ENCODE measurements at regions not wholly inside any gene's neighbourhood (a gene's known extent, or its start where the extent isn't known, plus 50 kb on each side); places are given as distances from the start of the nearest gene placed in this dataset.

DNA sequence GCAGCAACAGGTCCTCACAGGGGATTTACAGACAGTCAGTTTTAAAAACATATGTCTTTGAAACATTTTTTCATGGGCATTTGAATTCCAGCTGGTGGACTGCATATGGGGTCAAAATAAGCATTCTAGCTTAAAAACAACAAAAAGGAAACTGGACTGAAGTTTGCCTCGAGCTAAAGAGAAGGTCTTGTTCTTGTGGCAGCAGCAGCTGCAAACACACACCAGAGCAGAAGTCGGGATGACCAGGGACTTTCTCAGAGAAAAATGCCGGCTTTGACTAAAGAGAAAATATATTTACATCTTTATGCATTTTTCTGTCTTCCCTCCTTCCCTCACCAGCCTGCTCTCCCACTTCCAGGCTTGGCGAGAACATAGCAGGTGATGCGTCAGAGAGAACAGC lies 361.4 kb downstream of the CXCL12 start:
- H3K27ac ChIP-seq: no peak overlapping the region
- TF ChIP-seq Cebpa-rat (IDR thresholded peaks at IDR 0.05): no peak

DNA sequence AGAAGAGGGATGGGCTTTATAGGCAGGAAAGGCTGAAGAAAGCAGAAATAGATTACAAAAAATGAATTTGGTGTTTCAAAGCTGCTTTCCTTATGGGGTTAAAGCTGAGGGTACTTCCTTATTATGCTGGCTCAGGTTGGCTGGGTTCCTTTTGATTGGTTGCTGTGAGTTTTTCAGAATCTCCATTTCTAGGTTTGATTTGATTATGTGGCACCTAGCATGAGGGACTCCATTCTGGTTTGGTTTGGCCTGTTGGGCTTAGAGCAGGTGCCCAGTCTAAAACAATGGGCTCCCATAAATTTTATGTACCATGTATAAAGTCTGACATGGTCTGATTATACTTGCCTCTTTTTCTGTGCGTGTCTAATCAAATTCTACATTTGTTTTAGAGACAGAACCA lies 362.7 kb downstream of the CXCL12 start:
- no peak overlapping the region for H3K4me3 ChIP-seq
- no peaks in the 10 kb centered on the region for H3K36me3 ChIP-seq
- H3K27ac ChIP-seq: no peak overlapping the region
- H3K4me1 ChIP-seq: peaks cover 0 to 21% (median 0%) of the 10 kb centered on the region in 10 experiments; a peak in 5 of 20 replicates
- H3K4me2 ChIP-seq: no peak overlapping the region
- no peaks in the 10 kb centered on the region for H3K27me3 ChIP-seq
- H3K9me3 ChIP-seq (replicated peaks in 1 of 11): peaks cover 0 to 16% (median 4%) of the 10 kb centered on the region in 11 experiments; a peak in 8 of 22 replicates
- no peaks in the 10 kb centered on the region for H4K20me1 ChIP-seq
- TF ChIP-seq Cebpa-rat (IDR thresholded peaks at IDR 0.05): no peak
- H3K9ac ChIP-seq: no peak overlapping the region

More for the DNA sequence above, 361.4 kb downstream of the CXCL12 start:
- peaks cover 0 to 13% (median 0%) of the 10 kb centered on the region in 10 experiments; a peak in 2 of 20 replicates for H3K4me1 ChIP-seq
- H4K20me1 ChIP-seq: no peaks in the 10 kb centered on the region
- H3K4me2 ChIP-seq: 0 out of 22 replicates have a peak overlapping the region, but pooled peaks of 1 of the 11 experiments have one; percentile 4
- no peak overlapping the region for H3K4me3 ChIP-seq
- no peak overlapping the region for H3K9ac ChIP-seq
- H3K9me3 ChIP-seq (replicated peaks in 1 of 11): peaks cover 0 to 16% (median 0%) of the 10 kb centered on the region in 11 experiments; a peak in 5 of 22 replicates
- no peaks in the 10 kb centered on the region for H3K36me3 ChIP-seq
- no peaks in the 10 kb centered on the region for H3K27me3 ChIP-seq

DNA sequence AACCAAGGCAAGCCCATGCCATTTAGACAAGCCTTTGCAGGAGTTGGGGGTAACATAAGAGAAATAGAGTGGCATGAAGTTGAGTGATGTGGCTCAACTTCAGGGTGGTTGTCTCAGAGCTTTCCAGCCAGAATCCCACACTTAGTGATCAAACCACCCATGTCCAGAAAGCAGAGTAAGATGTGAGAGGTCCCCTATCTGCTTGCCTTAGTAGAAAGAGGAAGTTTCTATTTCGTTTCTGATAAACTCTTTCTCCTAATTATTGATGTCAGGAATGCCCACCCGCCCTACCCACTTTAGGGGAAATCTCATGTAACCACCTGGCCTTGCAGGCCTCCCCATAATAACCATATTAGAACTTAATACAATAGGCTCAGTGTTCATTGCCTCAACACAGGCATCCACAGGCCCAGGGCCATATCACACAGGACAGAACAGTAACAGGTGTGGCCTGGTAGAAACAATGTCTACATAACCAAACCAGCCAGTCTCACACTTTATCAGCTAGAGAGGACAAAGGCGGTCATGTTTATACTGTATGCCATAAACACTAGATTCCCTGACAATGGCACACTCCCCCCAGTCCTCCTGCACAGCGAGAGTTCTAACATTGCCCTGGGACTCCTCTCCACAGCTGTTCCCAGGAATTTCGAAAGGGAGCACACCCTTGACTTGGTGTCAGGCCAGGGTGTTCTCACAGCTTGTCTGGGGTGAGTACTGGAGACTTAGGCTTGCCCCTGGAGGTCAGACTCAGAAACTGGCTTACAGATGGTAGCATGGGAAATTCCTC lies 364.4 kb downstream of the CXCL12 start:
- H4K20me1 ChIP-seq: no peaks in the 10 kb centered on the region
- no peak for TF ChIP-seq Cebpa-rat (IDR thresholded peaks at IDR 0.05)

DNA sequence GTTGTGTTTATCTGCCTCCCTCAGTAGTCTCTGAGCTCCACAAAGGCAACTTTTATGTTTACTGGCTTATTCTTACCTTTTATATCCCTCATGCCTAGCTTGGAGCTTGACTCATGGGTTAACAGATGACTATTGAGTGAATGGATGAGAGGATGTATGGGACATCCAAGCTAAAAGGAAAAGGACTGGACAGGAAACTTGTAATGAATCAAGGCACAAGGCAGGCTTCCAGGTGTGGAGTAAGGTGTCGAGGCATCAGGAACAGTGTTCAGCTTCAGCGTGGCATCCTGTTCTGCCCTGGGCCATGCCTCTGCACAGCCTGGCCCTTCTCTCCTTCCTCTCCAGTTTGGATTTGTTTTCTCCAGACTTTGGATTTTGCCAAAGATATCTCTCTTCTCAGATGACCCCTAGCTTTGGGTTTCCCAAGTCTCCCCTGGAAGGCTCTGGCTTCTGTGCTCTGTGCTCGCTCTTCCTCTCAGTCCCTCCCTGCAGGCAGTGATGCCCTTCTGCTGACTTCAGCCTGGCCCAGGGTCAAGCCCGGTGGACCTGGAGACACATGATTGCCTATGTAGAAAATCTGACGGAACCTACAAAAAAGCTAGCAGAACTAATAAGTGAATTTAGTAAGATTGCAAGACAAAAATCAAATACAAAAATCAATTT lies 367.3 kb downstream of the CXCL12 start:
- H4K20me1 ChIP-seq: no peaks in the 10 kb centered on the region
- no peak overlapping the region for H3K4me3 ChIP-seq
- H3K9me3 ChIP-seq (replicated peaks in 1 of 11): peaks cover 0 to 10% (median 4%) of the 10 kb centered on the region in 11 experiments; a peak in 6 of 22 replicates
- no peak overlapping the region for H3K9ac ChIP-seq
- no peaks in the 10 kb centered on the region for H3K36me3 ChIP-seq
- H3K27ac ChIP-seq: no peak overlapping the region
- TF ChIP-seq Cebpa-rat (IDR thresholded peaks at IDR 0.05): no peak
- H3K27me3 ChIP-seq: no peaks in the 10 kb centered on the region
- H3K4me1 ChIP-seq: peaks cover 0 to 52% (median 5%) of the 10 kb centered on the region in 10 experiments; a peak in 11 of 20 replicates
- peak overlapping the region in 3 of 11 experiments; percentile 13 to 84 (median 61); a peak in 5 of 22 replicates for H3K4me2 ChIP-seq

More for the DNA sequence above, 364.4 kb downstream of the CXCL12 start:
- Histone ChIP-seq H3K27ac (no peak overlapping the region), H3K9me3 (replicated peaks in 1 of 11) (peaks cover 0 to 16% (median 4%) of the 10 kb centered on the region in 11 experiments; a peak in 8 of 22 replicates), H3K4me3 (no peak overlapping the region), H3K9ac (no peak overlapping the region), H3K27me3 (no peaks in the 10 kb centered on the region), H3K4me2 (no peak overlapping the region), H3K4me1 (peaks cover 0 to 37% (median 0%) of the 10 kb centered on the region in 10 experiments; a peak in 6 of 20 replicates), H3K36me3 (no peaks in the 10 kb centered on the region)

DNA sequence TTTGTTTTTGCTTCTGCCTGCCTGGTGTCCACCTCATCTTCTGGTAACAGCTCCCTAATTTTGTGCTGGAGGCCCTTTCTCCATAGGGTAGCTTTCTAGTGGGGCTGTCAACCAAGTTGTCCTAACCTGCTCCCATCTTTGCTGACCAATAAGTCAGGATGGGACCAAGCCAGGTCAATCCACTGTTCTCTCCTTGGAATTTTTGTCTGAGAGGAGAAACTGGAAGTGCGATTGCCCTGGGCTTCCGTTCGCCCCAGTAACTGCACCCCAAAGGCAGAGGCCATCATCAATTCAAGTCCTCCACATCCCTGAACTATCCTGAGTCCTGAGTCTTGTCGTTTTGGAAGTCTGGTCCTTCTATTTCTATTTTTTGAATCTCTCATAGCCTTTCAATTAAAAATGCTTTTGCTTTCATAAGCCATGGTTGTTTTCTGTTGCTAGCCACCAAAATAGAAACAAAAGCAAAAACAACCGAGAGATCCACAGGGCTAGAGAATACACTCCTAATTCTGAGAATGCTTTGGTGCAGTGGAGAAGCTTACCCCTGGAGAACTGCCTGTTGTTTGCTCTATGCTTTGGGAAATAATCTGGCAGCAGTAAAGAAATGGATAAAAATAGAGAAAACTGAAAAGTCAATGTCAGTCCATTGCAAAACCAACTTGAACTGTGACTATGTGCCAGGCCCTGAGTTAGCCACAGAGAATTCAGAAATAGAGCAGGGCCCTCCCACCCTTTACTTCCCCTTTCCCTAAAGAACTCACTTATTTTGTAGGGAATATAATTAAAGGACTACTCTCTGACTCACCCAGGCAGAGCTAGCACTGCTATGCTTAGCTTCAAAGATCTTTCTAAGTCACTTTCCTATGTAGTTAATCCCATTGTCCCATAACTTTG lies 368.1 kb downstream of the CXCL12 start:
- TF ChIP-seq Cebpa-rat (IDR thresholded peaks at IDR 0.05): no peak
- Histone ChIP-seq H4K20me1 (no peaks in the 10 kb centered on the region), H3K36me3 (no peaks in the 10 kb centered on the region), H3K9ac (no peak overlapping the region), H3K4me1 (peaks cover 0 to 54% (median 5%) of the 10 kb centered on the region in 10 experiments; a peak in 13 of 20 replicates), H3K4me2 (peak overlapping the region in 3 of 11 experiments; percentile 61 to 84 (median 72); a peak in 5 of 22 replicates), H3K4me3 (no peak overlapping the region), H3K27ac (no peak overlapping the region), H3K9me3 (replicated peaks in 1 of 11) (peaks cover 0 to 10% (median 4%) of the 10 kb centered on the region in 11 experiments; a peak in 6 of 22 replicates), H3K27me3 (no peaks in the 10 kb centered on the region)

DNA sequence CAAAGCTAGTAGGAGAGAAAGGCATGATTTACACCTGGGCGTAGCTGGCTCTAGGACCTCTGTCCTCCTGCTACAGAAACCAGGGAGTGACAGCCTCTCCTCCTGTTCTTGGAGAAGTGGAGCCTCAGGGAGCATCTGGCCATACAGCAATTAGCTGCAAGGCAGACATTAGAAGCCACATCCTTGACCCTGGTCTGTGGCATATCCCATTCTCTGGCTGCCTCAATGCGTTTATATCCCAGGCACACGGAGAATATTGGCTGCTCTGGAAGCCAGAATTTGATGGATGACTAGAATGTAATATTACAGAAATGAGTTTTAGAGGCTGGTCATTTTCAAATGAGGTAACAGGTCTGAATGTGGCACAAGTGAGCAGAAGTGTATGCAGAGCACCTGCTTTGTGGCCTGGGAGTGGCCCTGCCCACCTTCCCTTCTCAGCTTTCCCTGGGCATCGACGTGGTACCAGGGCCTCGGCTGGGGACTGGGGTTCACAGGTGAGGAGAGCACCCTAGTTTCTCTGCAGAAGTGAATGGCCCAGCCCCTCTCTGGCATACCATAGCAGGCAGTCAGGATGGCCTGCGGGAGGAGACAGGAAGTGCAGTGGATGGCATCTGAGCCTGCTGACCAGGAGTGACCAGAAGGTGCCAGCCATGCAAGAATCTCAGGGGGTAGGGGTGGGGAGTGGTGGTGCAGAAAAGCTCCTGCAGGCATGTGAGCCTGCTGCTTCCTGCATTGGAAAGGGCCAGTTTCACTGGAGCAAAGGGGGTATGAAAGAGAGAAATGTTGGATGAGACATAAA lies 367.2 kb upstream of the ZNF32 start:
- H3K27ac ChIP-seq: peak overlapping the region in 1 of 11 experiments; percentile 8; a peak in 1 of 22 replicates
- H3K27me3 ChIP-seq: no peaks in the 10 kb centered on the region
- no peaks in the 10 kb centered on the region for H3K36me3 ChIP-seq
- H3K9ac ChIP-seq: no peak overlapping the region
- H3K4me2 ChIP-seq: peak overlapping the region in 3 of 11 experiments; percentile 61 to 84 (median 72); a peak in 6 of 22 replicates
- peaks cover 0 to 10% (median 4%) of the 10 kb centered on the region in 11 experiments; a peak in 6 of 22 replicates for H3K9me3 ChIP-seq (replicated peaks in 1 of 11)
- TF ChIP-seq Cebpa-rat (IDR thresholded peaks at IDR 0.05): no peak
- no peaks in the 10 kb centered on the region for H4K20me1 ChIP-seq
- H3K4me1 ChIP-seq: peaks cover 9 to 60% (median 14%) of the 10 kb centered on the region in 10 experiments
- H3K4me3 ChIP-seq: no peak overlapping the region

DNA sequence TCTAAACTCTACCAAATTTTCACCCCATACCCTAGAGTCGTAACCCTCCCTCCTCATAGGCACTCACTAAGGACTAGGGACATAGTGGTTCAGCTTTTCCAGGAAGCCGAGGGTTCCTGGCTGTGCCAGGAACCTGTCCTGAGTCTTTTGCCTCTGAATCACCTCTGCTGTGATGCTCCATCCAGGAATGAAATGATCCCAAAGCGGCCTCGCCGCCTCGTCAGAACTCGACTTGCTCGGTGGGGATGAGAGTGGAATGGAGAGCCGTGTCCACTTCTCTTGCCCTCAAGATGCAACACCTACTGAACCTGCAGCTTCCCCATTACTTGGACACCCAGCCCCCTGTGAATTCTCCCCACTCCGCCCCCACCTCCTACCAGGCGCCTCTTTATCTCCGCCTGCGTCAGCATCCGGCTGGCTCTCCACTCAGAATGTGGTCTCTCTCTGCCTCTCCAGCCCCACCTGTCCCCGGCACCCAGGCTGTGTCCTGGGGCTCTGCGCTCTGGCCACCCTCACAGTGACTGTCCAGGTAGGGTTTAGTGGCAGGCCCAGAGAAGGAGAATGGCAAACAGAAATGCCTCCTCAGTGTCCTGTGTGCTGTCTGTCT lies 366.1 kb upstream of the ZNF32 start:
- Histone ChIP-seq H4K20me1 (no peaks in the 10 kb centered on the region), H3K9me3 (replicated peaks in 1 of 11) (peaks cover 0 to 10% (median 4%) of the 10 kb centered on the region in 11 experiments; a peak in 6 of 22 replicates), H3K4me3 (no peak overlapping the region), H3K27ac (peak overlapping the region in 2 of 11 experiments; percentile 30 to 47; a peak in 3 of 22 replicates), H3K4me1 (peaks cover 20 to 63% (median 24%) of the 10 kb centered on the region in 10 experiments), H3K4me2 (peak overlapping the region in 5 of 11 experiments; percentile 44 to 84 (median 61); a peak in 8 of 22 replicates), H3K9ac (no peak overlapping the region), H3K36me3 (no peaks in the 10 kb centered on the region), H3K27me3 (no peaks in the 10 kb centered on the region)
- TF ChIP-seq Cebpa-rat (IDR thresholded peaks at IDR 0.05): no peak

Measured in BLaER1 treated with 17β-estradiol and CSF1 and Interleukin-3, amounts not matched to agents 10 nM and 100 nM (cell line).